GM12874 (cell line): ENCODE measurements at regions not wholly inside any gene's neighbourhood (a gene's known extent, or its start where the extent isn't known, plus 50 kb on each side); places are given as distances from the start of the nearest gene placed in this dataset.

Experiments
- CTCF ChIP-seq: IDR thresholded peaks from 2 replicates; pipeline ENCODE4 v1.5.1; 2011; ENCODE audit warnings: low read depth, mild to moderate bottlenecking, control low read depth, low read length, moderate library complexity; ENCODE audit not compliant: insufficient read depth

DNA sequence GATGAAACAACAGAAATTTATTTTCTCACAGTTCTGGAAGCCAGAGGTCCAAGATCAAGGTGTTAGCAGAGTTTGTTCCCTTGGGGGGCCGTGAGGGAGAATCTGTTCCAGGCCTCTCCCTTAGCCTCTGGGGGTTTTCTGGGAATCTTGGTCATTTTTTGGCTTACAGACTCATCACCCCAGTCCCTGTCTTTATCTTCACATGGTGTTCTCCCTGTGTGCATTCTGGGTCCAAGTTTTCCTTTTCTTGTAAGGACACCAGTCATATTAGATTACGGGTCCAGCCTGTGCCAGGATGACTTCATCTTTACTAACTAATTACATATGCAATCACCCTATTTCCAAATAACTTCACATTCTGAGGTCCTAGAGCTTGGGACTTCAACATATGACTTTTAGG lies 292.5 kb upstream of the TRIB2 start:
- no peak for TF ChIP-seq CTCF

- no peak for TF ChIP-seq CTCF
Measured at GRCh38 chr2:12424809-12425208, 291.9 kb upstream of the TRIB2 start.

GRCh38 chr2:12428324-12428723 lies 288.4 kb upstream of the TRIB2 start:
- no peak for TF ChIP-seq CTCF

DNA sequence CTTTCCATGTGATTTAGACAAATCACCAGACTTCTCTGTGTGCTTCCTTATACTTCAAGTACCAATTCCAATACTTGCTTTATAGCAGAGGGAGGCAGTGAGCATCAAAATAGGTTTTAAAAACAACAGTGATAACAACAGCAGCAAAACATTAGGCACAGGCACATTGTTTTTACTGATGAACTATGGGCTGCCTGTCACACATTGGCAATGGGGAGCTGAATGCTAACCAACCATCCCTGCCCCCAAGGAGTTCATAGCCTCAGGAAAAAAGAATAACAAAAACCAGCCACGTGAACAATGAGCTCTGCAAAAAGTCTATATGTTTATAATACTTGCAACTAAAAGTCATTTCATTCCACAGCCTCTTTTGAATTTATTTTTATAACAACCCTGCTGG lies 287.9 kb upstream of the TRIB2 start:
- no peak for TF ChIP-seq CTCF

DNA sequence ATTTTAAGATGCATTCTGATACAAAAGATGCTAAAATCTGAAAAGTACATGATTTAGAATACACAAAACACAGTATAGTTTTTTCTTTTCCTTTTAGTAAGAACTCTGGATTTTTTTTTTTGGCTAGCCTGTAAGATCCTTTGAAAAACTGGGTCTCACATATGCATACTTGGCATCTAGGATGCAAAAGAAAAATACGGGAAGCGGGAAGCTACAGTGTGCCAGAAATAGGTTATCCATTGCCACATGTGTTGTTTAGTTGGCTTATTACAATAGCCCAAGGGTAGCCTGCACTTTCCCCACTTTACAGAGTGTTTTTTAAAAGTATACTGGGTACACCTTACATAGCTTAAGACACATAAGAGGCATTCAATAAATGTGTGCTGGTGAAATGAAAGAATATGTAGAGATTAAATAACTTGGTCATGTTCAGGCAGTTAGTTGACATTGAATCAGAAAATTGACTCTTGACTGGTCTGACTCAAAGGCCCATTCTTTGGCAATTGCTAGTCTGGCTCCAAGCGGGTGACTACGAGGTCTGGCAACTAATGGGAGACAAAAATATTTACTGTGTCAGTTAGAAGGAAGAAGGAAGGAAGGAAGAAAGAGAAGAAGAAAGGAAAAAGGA lies 286.8 kb upstream of the TRIB2 start:
- TF ChIP-seq CTCF = no peak

DNA sequence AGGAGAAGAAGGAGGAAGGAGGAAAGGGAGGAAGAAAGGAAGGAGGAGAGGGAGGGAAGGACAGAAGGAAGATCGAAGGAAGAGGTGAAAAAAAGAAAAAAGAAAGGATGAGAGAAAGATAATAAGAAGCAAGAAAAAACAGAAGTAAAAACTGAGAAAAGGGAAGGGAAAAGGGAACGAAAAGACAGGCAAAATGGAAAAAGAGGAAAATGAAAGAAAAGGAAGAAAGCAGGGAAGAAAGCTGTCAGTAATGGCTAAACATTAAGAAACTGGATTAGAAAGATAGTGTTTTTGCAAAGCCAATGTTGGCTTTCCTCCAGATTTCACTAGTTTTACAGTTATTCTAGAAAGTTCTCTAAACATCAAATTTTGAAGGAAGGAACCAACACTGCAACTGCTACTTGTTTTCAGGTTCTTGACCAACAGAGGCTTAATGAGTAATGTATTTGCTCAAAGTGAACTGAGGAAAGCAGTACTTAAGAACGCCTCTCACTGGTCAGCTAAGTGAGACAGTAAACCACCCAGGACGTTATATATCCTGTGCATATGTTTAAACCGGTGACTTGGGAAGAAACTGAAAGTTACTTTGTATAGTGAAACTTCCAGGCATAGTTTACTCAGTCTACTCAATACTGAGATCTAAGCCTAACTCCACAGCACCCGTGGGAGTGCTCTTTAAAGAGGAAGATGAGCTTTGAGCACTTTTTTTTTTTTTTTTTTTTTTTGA lies 286.2 kb upstream of the TRIB2 start:
- no peak for TF ChIP-seq CTCF

DNA sequence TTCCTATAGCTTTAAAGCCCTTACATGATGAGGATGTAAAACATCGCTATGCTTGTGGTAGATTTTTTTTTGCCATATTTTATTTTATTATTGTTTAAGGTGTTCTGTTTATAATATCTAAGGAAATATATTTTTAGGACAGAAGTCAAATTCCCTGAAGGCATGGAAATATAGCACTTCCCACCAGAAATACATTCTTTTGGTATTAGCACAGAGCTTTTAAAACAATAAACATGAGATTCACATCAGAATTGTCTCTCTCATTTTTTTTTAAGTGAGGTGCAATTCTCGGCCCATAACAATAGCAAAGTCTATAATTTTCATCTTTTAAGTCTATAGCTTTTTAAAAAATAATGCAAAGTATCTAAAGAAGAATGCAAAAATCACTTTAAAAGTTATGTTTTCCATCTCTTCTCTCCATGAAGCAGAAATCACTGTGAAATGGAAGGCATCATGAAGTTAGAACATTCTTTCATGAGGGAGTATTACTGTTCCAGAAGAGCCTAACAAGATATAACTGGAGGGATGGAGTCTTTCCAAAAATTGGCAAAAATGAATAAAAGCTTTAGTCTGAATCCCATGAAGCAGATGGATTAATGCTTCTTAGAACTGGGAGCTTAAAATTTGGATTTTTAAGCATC lies 283.6 kb upstream of the TRIB2 start:
- TF ChIP-seq CTCF = no peak
